ENCODE measurements at regions not wholly inside any gene's neighbourhood (a gene's known extent, or its start where the extent isn't known, plus 50 kb on each side); places are given as distances from the start of the nearest gene placed in this dataset.
"Not testable (repeated sequence)": the region's sequence is repeated elsewhere in the genome, so short reads cannot be mapped to it uniquely, and the experiment has no call there.

GRCh38 chr13:50153401-50153800 lies 138.2 kb downstream of the KCNRG start:
- no peak for DNase-seq (ENCODE audit: low read depth in 2 of 3, low spot score in 2 of 3)

GRCh38 chr13:50153876-50154275 lies 138.6 kb downstream of the KCNRG start:
- no peak for DNase-seq (ENCODE audit: low read depth in 2 of 3, low spot score in 2 of 3)

GRCh38 chr13:50154697-50155096 lies 139.5 kb downstream of the KCNRG start:
- DNase-seq (ENCODE audit: low read depth in 2 of 3, low spot score in 2 of 3) = no peak

GRCh38 chr13:50156140-50156539 lies 140.9 kb downstream of the KCNRG start:
- no peak for DNase-seq (ENCODE audit: low read depth in 2 of 3, low spot score in 2 of 3)

- no peak for DNase-seq (ENCODE audit: low read depth in 2 of 3, low spot score in 2 of 3)
These were observed 141.4 kb downstream of the KCNRG start for GRCh38 chr13:50156561-50157127.

GRCh38 chr13:50158385-50159165 lies 143.3 kb downstream of the KCNRG start:
- DNase-seq (ENCODE audit: low read depth in 2 of 3, low spot score in 2 of 3) = no peak

GRCh38 chr13:50159607-50160006 lies 144.4 kb downstream of the KCNRG start:
- DNase-seq (ENCODE audit: low read depth in 2 of 3, low spot score in 2 of 3) = no peak

- no peak for DNase-seq (ENCODE audit: low read depth in 2 of 3, low spot score in 2 of 3)
These were observed 145.8 kb downstream of the KCNRG start for GRCh38 chr13:50161052-50161451.

- no peak for DNase-seq (ENCODE audit: low read depth in 2 of 3, low spot score in 2 of 3)
These were observed 146.8 kb downstream of the KCNRG start for GRCh38 chr13:50162001-50162400.

GRCh38 chr13:50162567-50162966 lies 147.3 kb downstream of the KCNRG start:
- no peak for DNase-seq (ENCODE audit: low read depth in 2 of 3, low spot score in 2 of 3)

- peak in 1 of 3 donors; percentile 13 for DNase-seq (ENCODE audit: low read depth in 2 of 3, low spot score in 2 of 3)
These were observed 152.1 kb downstream of the KCNRG start for GRCh38 chr13:50167224-50167947.

GRCh38 chr13:50167967-50168366 lies 152.7 kb downstream of the KCNRG start:
- DNase-seq (ENCODE audit: low read depth in 2 of 3, low spot score in 2 of 3) = no peak

- DNase-seq (ENCODE audit: low read depth in 2 of 3, low spot score in 2 of 3) = no peak
These were observed 153.5 kb downstream of the KCNRG start for GRCh38 chr13:50168786-50169185.

GRCh38 chr13:50170447-50171037 lies 155.3 kb downstream of the KCNRG start:
- DNase-seq (ENCODE audit: low read depth in 2 of 3, low spot score in 2 of 3) = peak in 1 of 3 donors; percentile 14

GRCh38 chr13:50171590-50172282 lies 156.5 kb downstream of the KCNRG start:
- no peak for DNase-seq (ENCODE audit: low read depth in 2 of 3, low spot score in 2 of 3)

- DNase-seq (ENCODE audit: low read depth in 2 of 3, low spot score in 2 of 3) = not testable (repeated sequence)
These were observed 157.8 kb downstream of the KCNRG start for GRCh38 chr13:50173045-50173444.

- DNase-seq (ENCODE audit: low read depth in 2 of 3, low spot score in 2 of 3) = no peak
These were observed 159.4 kb downstream of the KCNRG start for GRCh38 chr13:50174630-50175029.

GRCh38 chr13:50179977-50180376 lies 164.7 kb downstream of the KCNRG start:
- DNase-seq (ENCODE audit: low read depth in 2 of 3, low spot score in 2 of 3) = no peak

GRCh38 chr13:50185769-50186763 lies 170.8 kb downstream of the KCNRG start:
- not testable (repeated sequence) for DNase-seq (ENCODE audit: low read depth in 2 of 3, low spot score in 2 of 3)

All from hematopoietic multipotent progenitor cell (in vitro differentiated cells).